Activated CD4-positive, alpha-beta T cell treated with anti-CD3 and anti-CD28 coated beads, Interleukin-2, Interleukin-4, amounts not matched to agents 100 ng/mL and 50 ng/mL, durations not matched to agents 16 hours and 8 hours (primary cell): ENCODE measurements at regions not wholly inside any gene's neighbourhood (a gene's known extent, or its start where the extent isn't known, plus 50 kb on each side); places are given as distances from the start of the nearest gene placed in this dataset.

Experiments used
- DNase-seq: peaks from one replicate; pipeline ENCODE4 v3.0.0-alpha.2; 2020; ENCODE audit warnings: low spot score

GRCh38 chr12:116402163-116402939 lies 124.9 kb upstream of the MED13L start:
- DNase-seq: no peak

GRCh38 chr12:116403546-116403945 lies 126.1 kb upstream of the MED13L start:
- no peak for DNase-seq

- DNase-seq: no peak
Observed at GRCh38 chr12:116404247-116404646, 126.8 kb upstream of the MED13L start.

- DNase-seq: no peak
Observed at GRCh38 chr12:116404913-116405611, 127.6 kb upstream of the MED13L start.

GRCh38 chr12:116406529-116406928 lies 129.0 kb upstream of the MED13L start:
- no peak for DNase-seq

GRCh38 chr12:116408489-116409250 lies 131.2 kb upstream of the MED13L start:
- DNase-seq: no peak

GRCh38 chr12:116411977-116412376 lies 134.5 kb upstream of the MED13L start:
- no peak for DNase-seq

GRCh38 chr12:116414891-116415290 lies 137.4 kb upstream of the MED13L start:
- no peak for DNase-seq

GRCh38 chr12:116415408-116416108 lies 138.1 kb upstream of the MED13L start:
- DNase-seq: no peak

GRCh38 chr12:116416166-116416565 lies 138.7 kb upstream of the MED13L start:
- no peak for DNase-seq

GRCh38 chr12:116418551-116418950 lies 140.6 kb upstream of the MAP1LC3B2 start:
- no peak for DNase-seq

GRCh38 chr12:116420227-116420880 lies 138.8 kb upstream of the MAP1LC3B2 start:
- no peak for DNase-seq

- no peak for DNase-seq
Observed at GRCh38 chr12:116421785-116422538, 137.2 kb upstream of the MAP1LC3B2 start.

- DNase-seq: no peak
Observed at GRCh38 chr12:116423094-116423493, 136.1 kb upstream of the MAP1LC3B2 start.

- DNase-seq: no peak
Observed at GRCh38 chr12:116425256-116426193, 133.7 kb upstream of the MAP1LC3B2 start.

GRCh38 chr12:116426391-116427136 lies 132.6 kb upstream of the MAP1LC3B2 start:
- no peak for DNase-seq

- DNase-seq: no peak
Observed at GRCh38 chr12:116427200-116427930, 131.8 kb upstream of the MAP1LC3B2 start.

- DNase-seq: no peak
Observed at GRCh38 chr12:116429826-116430360, 129.3 kb upstream of the MAP1LC3B2 start.
